Activated T-helper 1 cell treated with anti-CD3 and anti-CD28 coated beads, Interleukin-12 subunit alpha, Interleukin-12 subunit beta, Interleukin-2, Interleukin-4 antibody, amounts not matched to agents 30 ng/mL and 10 ng/mL and 1 ng/mL, durations not matched to agents 14 hours and 24 hours and 36 hours (primary cell): ENCODE measurements at regions not wholly inside any gene's neighbourhood (a gene's known extent, or its start where the extent isn't known, plus 50 kb on each side); places are given as distances from the start of the nearest gene placed in this dataset.
A peak's percentile ranks its signal among the peaks of the same experiment; 100 is the strongest.

Source experiments
- DNase-seq: peaks from one replicate; pipeline ENCODE4 v3.0.0; 2021; ENCODE audit warnings: low spot score
- H3K27ac Mint-ChIP-seq: one replicate; pipeline ENCODE4 v1.8.0; 2021; ENCODE audit warnings: mild to moderate bottlenecking, mixed read lengths
- H3K27me3 Mint-ChIP-seq: one replicate; pipeline ENCODE4 v1.8.0; 2022; ENCODE audit warnings: mild to moderate bottlenecking, moderate library complexity, mixed read lengths; ENCODE audit not compliant: insufficient read depth
- H3K36me3 Mint-ChIP-seq: one replicate; pipeline ENCODE4 v1.8.0; 2021; ENCODE audit warnings: low read depth, mixed read lengths
- H3K4me1 Mint-ChIP-seq: one replicate; pipeline ENCODE4 v1.8.0; 2021; ENCODE audit warnings: low read depth, mixed read lengths
- H3K4me3 Mint-ChIP-seq: one replicate; pipeline ENCODE4 v1.8.0; 2021; ENCODE audit warnings: mild to moderate bottlenecking, moderate library complexity, mixed read lengths
- H3K9me3 Mint-ChIP-seq: one replicate; pipeline ENCODE4 v1.8.0; 2021; ENCODE audit warnings: mixed read lengths
- intact Hi-C: fragments of 100-400 bp; cut with micrococcal nuclease; formaldehyde crosslinking; loops from one replicate; pipeline ENCODE4 v1.15.1; 2024

DNA sequence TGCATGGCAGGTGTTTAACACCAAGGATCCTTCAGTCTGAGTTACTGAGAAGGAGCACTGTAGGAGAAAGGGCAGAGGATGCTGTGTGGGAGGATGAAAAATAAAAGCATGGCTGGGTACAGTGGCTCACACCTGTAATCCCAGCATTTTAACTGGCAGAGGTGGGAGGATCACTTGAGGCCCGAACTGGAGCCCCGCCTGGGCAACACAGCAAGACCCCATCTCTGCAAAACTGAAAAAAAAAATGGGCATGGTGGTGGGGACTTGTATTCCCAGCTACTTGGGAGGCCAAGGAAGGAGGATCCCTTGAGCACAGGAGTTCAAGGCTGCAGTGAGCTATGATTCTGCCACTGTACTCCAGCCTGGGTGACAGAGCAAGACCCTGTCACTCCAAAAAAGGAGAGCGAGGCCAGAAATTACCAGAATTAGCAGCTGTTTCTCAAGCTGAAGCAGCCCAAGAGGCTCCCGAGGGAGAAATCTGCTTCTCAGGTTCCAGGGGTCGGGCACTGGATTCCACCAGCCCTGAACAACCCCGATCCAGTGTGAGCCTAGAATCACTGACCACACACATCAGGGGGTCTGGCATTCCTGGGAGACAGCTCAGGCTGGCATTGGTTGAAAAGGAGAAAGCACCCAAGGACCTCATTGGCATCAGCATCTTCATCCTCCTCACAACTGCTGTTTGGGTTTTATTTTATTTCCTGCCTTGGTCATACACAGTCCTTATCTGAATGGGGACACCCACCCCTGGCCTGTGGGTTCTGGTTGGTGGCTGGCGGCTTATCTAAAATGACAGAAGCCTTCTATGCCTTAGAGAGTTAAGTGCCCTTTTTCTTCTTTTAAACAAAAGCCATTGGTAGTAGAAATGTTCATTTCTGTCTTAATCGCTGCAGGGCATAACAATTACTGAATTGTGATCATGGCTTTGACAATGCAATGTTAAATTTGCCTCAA is 66.3 kb upstream of the TRIM2 start:
- no peak for DNase-seq
- H3K4me1 Mint-ChIP-seq = peaks cover 26% of the 10 kb centered on the region
- H3K27ac Mint-ChIP-seq = no peak overlapping the region
- intact Hi-C loops = no loop called here
- no peaks in the 10 kb centered on the region for H3K9me3 Mint-ChIP-seq
- H3K4me3 Mint-ChIP-seq = no peak overlapping the region
- H3K27me3 Mint-ChIP-seq = peaks cover 19% of the 10 kb centered on the region
- no peaks in the 10 kb centered on the region for H3K36me3 Mint-ChIP-seq

DNA sequence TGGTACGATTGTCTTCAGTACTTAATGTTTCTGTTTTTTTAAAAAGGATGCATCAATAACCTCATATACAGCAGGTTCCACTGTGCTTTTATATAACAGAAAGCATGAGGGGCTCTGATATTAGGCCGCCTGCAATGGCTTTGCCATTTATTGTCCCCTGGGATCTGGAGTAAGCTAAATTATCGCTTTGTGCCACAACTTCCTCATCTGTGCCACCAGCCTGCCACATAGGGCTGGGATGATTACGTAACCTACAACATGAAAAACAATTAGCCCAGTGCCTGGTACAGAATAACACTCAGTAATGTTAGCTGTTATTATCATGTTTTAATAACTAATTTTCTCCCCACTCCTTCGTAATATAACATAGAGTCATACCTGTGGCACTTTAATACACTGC is 65.5 kb upstream of the TRIM2 start:
- Mint-ChIP-seq H3K4me3 (no peak overlapping the region), H3K36me3 (no peaks in the 10 kb centered on the region), H3K4me1 (peaks cover 20% of the 10 kb centered on the region), H3K27ac (no peak overlapping the region), H3K9me3 (no peaks in the 10 kb centered on the region), H3K27me3 (peaks cover 23% of the 10 kb centered on the region)
- no peak for DNase-seq
- intact Hi-C loops = no loop called here

DNA sequence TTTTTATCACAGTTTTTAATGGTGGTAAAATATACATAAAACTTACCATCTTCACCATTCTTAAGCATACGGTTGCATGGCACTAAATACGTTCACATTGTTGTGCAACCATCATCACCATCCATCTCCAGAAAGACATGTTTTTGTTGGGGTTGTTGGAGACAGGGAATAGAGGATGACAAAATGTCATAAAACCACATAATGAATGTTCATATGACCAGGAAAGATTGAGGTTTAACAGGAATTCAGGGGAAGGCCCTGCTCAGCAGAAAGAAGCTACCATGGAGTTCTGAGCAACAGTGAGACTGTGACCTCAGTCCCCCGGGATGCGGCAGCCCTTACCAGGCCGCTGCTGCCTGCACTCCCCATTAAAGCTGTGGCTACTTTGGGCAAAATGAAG is 63.9 kb upstream of the TRIM2 start:
- Mint-ChIP-seq H3K4me3 (no peak overlapping the region), H3K4me1 (peaks cover 4% of the 10 kb centered on the region), H3K27ac (no peak overlapping the region), H3K36me3 (no peaks in the 10 kb centered on the region), H3K27me3 (peaks cover 32% of the 10 kb centered on the region), H3K9me3 (no peaks in the 10 kb centered on the region)
- intact Hi-C loops = no loop called here
- no peak for DNase-seq

DNA sequence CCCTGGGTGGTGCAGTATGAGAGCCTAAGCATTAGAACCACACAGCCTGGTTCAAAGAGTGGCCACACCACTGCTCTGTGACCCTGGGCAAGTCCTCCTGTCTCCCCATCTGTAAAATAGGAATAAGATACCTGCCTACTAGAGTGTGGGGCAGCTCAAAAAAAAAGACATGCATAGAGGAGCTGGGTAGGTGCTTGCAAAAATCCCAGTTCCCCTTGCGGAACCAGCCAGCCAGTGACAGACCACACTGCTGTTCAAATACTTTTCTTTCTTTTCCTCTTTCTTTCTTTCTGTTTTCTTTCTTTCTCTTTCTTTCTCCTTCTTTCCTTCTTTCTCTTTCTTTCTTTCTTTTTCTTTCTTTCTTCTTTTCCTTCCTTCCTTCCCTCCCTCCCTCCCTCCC is 63.0 kb upstream of the TRIM2 start:
- Mint-ChIP-seq H3K4me1 (peaks cover 4% of the 10 kb centered on the region), H3K27me3 (peaks cover 32% of the 10 kb centered on the region), H3K27ac (no peak overlapping the region), H3K4me3 (no peak overlapping the region), H3K36me3 (no peaks in the 10 kb centered on the region), H3K9me3 (no peaks in the 10 kb centered on the region)
- DNase-seq = no peak
- intact Hi-C loops = no loop called here

DNA sequence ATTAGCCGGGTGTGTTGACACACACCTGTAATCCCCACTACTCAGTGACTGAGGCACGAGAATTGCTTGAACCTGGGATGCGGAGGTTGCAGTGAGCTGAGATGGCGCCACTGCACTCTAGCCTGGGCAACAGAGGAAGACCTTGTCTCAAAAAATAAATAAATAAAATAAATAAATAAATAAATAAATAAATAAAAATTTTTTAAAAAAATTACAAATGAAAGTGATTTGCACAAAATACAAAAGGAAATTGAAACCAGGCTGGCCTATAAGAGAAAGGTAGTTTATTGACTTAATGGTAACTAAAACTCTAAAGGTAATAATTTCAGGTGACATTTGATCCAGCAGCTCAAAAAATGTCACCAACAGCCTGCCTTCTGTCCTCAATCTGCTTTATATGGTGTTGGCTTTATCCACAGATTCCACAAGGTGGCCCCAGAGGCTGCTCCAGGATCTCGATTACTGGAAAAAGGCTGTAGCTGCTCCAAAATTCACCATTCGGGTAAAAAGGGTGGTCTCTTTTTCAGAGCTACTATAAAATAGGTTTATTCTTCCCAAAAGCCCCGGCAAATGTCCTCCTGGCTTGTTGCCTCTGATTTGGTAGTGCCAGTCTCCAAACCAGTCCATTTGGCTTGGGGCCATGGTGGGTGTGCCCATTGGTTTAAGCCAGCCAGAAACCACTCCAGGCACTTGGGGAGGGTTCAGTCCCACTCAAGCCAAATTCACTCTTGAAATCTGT is 61.4 kb upstream of the TRIM2 start:
- Mint-ChIP-seq H3K4me3 (no peak overlapping the region), H3K4me1 (no peaks in the 10 kb centered on the region), H3K27me3 (peaks cover 22% of the 10 kb centered on the region), H3K27ac (no peak overlapping the region), H3K36me3 (no peaks in the 10 kb centered on the region), H3K9me3 (no peaks in the 10 kb centered on the region)
- DNase-seq = no peak
- intact Hi-C loops = loop anchor here (1.0 to 2.0 kb wide), 5 partner anchors 10 to 607 kb away; no protein-coding TSS in a partner anchor

DNA sequence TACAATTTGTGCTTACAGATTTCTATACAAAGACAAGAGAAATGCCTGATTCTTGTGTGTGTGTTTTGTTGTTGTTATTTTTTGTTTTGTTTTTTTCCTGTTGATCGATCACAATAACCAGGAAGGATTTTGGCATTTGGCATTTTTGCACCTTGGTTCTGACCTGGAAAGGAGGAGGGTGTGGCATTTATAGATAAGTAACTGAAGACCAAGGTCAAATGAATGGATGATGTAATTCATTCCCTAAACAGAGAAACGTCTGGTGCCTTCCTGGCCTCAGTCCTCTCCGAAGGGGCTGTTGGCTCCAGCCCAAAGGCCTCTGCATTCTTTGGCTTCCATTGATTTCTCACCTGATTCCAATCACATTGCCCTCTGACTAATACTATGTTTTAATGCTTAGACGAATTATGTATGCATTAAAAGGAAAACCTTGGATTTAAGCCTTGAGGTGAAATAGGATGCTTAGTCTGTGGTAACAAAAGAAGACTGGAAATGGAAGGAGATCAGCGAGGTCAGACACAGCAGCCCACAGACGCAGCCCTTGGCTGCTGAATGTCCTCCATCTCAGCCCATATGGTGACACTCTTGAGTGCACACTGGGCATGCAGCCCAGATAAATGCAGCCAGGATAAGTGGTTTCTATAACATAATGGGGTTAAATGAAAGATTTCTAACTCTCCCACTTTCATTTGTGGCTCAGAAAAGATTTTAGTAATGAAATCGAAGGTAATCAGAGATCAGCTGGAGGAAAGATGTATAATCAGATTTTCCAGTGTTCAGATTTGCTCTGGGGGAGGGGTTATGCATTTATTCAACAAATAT is 60.5 kb upstream of the TRIM2 start:
- Mint-ChIP-seq H3K27me3 (peaks cover 30% of the 10 kb centered on the region), H3K4me3 (no peak overlapping the region), H3K36me3 (no peaks in the 10 kb centered on the region), H3K27ac (no peak overlapping the region), H3K4me1 (no peaks in the 10 kb centered on the region), H3K9me3 (no peaks in the 10 kb centered on the region)
- no peak for DNase-seq
- intact Hi-C loops = loop anchor here (1.0 to 2.0 kb wide), 5 partner anchors 10 to 607 kb away; no protein-coding TSS in a partner anchor

DNA sequence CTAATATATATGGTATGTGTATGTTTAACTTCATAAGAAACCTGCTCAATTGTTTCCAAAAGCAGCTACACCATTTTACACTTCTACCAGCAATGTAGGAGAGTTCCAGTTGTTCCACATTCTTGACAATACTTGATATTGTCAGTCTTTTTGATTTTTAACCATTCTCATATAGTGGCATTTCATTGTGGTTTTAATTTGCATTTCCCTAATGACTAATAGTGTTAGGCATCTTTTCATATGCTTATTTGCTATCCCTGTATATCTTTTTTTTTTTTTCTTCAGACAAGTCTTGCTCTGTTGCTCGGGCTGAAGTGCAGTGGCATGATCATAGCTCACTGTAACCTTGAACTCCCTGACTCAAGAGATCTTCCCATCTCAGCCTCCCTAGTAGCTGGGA is 58.2 kb upstream of the TRIM2 start:
- Mint-ChIP-seq H3K27ac (no peak overlapping the region), H3K27me3 (peaks cover 47% of the 10 kb centered on the region)

DNA sequence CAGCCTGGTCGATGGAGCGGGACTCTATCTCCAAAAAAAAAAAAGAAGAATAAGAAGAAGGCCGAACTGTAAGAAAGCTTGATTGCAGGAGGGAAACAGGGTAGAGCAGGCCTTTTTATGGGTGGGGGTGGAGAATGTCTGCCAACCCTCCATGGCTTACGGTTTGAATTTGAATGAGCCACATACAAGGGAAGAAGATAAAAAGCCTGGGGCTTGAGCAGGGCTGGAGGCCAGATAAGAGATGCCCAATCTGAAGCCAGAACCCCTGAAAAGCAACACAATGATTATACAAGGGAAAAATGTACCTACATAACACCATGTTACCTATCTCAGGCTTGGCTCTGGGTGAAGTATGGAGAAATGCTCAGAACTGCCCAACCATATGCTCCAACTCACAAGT is 57.3 kb upstream of the TRIM2 start:
- H3K27me3 Mint-ChIP-seq = peaks cover 56% of the 10 kb centered on the region
- intact Hi-C loops = no loop called here
- no peak for DNase-seq
- no peak overlapping the region for H3K27ac Mint-ChIP-seq
- H3K4me3 Mint-ChIP-seq = no peak overlapping the region
- no peaks in the 10 kb centered on the region for H3K36me3 Mint-ChIP-seq
- H3K9me3 Mint-ChIP-seq = no peaks in the 10 kb centered on the region
- peaks cover 6% of the 10 kb centered on the region for H3K4me1 Mint-ChIP-seq

More for the DNA sequence above, 58.2 kb upstream of the TRIM2 start:
- Mint-ChIP-seq H3K36me3 (no peaks in the 10 kb centered on the region), H3K4me1 (no peaks in the 10 kb centered on the region), H3K9me3 (no peaks in the 10 kb centered on the region), H3K4me3 (no peak overlapping the region)
- no peak for DNase-seq
- intact Hi-C loops = no loop called here

DNA sequence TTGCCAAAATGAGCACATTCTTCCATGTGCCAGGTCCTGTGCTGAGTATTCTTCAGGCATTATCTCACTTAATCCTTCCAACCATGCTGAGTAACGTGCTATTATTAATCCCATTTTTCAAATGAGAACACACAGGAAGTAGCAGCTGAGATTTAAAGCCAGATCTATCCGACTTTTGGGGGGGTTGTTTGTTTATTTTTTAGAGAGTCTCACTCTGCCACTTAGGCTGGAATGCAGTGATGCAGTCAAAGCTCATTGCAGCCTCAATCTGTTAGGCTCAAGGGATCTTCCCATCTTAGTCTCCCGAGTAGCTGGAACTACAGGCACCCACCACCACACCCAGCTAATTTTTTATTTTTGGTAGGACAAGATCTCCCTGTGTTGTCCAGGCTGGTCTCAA is 55.5 kb upstream of the TRIM2 start:
- Mint-ChIP-seq H3K27me3 (peaks cover 58% of the 10 kb centered on the region), H3K4me1 (peaks cover 21% of the 10 kb centered on the region), H3K36me3 (no peaks in the 10 kb centered on the region), H3K9me3 (no peaks in the 10 kb centered on the region), H3K27ac (no peak overlapping the region), H3K4me3 (no peak overlapping the region)
- intact Hi-C loops = no loop called here
- no peak for DNase-seq

DNA sequence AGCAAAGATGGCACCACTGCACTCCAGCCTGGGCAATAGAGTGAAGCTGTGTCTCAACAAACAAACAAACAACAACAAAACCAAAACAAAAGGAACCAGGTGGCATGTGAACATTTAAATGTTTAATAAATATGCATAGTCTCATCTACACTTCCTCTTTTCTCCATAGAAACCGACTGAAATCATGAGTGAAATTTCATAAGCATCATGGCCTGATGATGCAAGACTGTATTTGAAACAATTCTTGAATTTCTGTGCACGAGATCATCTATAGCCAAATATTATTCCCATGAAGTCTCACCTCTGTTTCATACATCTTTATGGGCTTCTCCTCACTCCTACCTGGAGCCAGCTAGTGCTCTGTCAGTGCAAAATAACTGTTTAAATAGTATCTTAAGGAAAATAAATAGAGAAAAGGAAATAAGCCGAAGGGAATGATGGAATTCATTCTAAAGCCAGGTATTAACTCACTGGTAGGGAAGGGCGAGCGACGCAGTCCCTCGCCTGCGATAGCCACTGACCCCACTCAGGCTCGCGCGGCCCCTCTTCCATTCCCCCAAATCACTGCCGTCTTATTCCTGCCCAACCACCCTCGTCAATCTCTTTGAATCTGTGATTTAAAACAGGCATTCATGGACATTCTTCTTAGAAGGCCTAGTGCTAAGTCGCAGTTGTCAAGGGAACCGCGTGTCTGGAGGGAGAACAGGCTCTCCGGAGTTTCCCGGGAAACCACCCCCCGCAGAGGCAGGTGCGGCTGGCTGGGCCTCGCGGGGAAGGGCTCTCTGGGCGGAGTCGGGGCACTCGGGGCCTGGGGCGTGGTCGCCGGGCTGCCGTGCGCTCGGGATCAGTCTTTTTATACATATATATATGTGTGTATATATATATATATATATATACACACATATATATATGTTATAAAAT is 52.4 kb upstream of the TRIM2 start:
- Mint-ChIP-seq H3K4me1 (peaks cover 44% of the 10 kb centered on the region), H3K27me3 (peaks cover 49% of the 10 kb centered on the region), H3K27ac (no peak overlapping the region), H3K9me3 (no peaks in the 10 kb centered on the region), H3K36me3 (no peaks in the 10 kb centered on the region), H3K4me3 (peak overlapping the region; percentile 82)
- no peak for DNase-seq
- intact Hi-C loops = loop anchor here (2.0 to 5.0 kb wide), 5 partner anchors 37 to 281 kb away; partner anchors contain the start of gene MND1

DNA sequence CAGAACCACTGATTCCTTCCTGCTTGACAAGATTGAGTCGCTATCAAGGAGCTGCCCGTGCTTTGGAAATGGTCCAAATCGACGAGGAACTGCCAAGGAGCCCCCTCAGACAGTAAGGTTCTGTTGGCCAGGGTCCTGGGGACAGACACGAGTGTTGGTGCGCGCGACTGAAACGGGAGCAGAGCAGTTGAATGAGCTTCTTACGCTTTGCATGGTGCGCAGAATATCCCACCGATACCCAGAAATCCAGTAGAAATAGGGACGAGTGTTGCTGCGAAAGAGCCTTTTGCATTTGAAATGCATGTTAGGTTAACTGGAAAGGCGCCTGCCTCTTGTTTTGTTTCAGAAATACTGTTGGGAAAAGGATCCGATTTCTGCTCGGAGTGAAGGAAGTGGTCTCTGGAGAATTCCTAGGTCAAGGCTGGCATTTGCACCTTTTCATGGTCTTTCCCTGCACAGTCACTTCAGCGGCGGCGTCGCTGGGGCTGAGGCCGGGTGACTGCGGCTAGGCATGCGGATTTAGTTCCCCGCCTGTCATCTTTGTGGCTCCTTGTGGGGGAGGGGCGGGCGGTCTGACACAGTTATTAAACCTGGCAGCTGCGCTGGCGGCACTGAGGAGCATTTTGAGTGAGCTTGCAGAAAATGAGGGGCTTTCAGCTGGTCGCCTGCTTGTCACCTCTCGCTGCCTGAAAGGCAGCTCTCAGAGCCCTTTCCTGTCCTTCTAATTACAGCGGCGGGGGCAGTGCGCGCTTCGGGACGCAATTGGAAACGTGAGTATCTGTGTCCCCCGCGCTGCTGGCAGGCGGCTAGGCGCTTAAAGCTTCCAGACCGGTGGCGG is 51.5 kb upstream of the TRIM2 start:
- no peaks in the 10 kb centered on the region for H3K36me3 Mint-ChIP-seq
- H3K4me3 Mint-ChIP-seq = peak overlapping the region; percentile 82
- H3K9me3 Mint-ChIP-seq = no peaks in the 10 kb centered on the region
- peak overlapping the region; percentile 67 for H3K27ac Mint-ChIP-seq
- DNase-seq = peak; percentile 32
- peaks cover 54% of the 10 kb centered on the region for H3K4me1 Mint-ChIP-seq
- peaks cover 45% of the 10 kb centered on the region for H3K27me3 Mint-ChIP-seq
- intact Hi-C loops = loop anchor here (1.0 to 5.0 kb wide), 7 partner anchors 9 to 280 kb away; partner anchors contain the start of gene MND1
